NOMO-1 (cell line): ENCODE measurements at regions not wholly inside any gene's neighbourhood (a gene's known extent, or its start where the extent isn't known, plus 50 kb on each side); places are given as distances from the start of the nearest gene placed in this dataset.

Experiments
- DNase-seq, 2 experiments: peaks; one replicate each; lab custom pipeline; 2025; ENCODE audit not compliant: unreplicated experiment in 2 of 2; lab: John Stamatoyannopoulos, UW

DNA sequence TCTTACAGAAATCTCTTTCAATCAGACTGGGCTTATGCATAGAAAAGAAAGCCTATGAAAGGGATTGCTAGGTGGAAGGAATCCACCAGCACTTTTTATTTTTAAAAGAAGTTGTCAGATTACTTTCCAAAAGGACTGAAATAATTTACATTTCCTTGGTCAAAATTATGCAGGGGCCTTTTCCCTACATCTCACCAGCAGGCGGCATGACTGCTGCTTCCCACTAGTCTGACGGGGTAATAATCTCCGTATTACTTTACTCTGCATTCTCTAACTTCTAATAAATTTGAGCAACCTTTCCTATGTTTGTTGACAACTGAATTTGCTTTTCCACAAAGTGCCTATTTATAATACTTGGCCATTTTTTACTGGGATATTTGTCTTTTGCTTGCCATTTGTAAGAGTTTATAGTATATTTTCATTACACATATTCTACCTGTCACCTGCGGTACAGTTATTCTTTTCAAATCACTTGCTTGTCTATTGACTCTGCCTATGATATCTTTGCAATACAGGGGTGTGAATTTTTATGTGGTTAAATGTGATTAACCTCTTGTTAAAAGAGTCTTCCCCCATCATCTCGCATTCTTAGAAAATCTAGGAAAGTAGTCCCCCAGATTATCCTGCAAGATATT, 51.9 kb upstream of the USP47 start:
- peak in 1 of 2 experiments; percentile 24 for DNase-seq

DNA sequence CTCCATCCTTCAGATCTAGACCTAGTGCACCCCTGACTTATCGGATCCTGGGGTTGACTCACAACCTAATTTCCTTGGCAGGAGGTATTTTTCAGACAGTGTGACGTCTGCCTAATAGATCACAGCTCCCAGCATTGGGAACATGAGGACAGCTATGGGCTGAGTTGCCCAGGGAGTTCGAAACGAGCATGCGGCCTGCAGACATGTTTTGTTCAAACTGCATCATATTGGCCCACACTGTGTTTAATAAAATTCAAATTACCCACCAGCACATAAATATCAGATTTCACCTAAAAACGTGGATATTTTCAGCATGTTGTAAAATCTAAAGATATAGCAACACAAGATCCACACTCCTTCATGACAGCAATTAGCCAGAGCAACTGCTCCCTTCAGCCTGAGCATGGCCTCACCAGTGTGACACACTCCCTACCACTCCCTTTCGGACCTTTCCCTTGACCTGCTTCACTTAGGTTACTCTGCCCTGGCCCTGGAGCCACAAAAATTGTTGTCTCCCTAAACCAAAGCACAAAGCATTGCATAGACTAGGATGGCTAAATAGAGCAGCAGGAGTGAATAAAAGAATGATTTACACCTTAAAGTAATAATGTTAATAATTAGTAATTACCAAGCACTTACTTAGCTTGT, 53.6 kb upstream of the USP47 start:
- DNase-seq = no peak

- peak; percentile 66 to 67 for DNase-seq
These were observed 54.3 kb upstream of the USP47 start for GRCh38 chr11:11787305-11788062.

DNA sequence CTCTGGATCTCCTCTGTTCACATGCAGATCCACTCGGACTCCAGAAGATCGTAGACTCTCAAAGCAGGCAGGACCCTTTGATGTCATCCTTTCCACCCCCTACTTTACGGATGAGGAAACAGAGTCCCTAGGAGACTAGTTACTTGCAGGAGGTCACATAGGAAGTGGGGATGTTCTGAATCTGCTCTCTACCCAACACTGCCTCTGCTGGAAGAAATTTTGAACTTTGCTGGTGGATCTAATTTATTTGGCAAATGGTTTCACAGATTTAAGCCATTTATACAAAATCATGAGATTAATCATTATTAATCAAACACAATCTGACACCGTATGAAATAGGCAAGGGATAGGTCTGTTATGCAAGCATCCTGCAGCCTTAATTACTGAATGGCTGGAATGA, 55.0 kb upstream of the USP47 start:
- DNase-seq = peak in 1 of 2 experiments; percentile 0

DNA sequence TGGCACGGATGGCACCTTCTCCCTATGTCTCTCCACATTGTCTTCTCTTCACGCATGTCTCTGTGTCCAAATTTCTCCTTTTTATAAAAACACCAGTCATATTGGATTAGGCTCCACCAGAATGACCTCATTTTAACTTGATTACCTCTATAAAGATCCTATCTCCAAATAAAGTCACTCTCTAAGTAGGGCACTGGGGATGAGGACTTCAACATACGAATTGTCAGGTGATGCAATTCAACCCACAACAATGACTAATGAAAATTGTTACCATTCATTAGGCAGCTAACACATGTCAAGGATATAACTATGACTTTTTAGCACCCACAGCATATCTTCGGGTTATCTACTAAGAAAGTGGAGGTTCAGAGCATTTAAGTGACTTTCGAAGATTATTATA, 55.5 kb upstream of the USP47 start:
- no peak for DNase-seq

GRCh38 chr11:11782532-11783110, 59.2 kb upstream of the USP47 start:
- DNase-seq = no peak

DNA sequence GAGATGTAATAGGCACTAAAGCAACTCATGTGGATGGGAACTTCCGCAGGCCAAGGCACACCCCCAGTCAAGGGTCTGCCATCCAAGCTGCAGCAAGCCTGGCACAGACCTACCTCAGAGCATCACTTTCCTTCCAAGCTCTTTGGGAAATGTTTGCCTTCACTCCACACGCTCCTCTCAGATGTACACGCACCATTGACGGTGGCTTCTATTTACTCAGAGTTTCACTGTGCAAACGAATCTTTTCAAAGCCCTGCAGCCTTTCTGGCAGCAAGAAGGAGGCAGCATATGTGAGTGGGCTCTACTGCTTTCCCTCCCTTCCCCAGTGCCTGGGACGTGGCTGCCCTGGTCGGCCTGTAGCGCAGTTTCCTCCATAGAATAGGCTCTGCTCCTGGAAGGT, 60.9 kb upstream of the USP47 start:
- DNase-seq = no peak

DNA sequence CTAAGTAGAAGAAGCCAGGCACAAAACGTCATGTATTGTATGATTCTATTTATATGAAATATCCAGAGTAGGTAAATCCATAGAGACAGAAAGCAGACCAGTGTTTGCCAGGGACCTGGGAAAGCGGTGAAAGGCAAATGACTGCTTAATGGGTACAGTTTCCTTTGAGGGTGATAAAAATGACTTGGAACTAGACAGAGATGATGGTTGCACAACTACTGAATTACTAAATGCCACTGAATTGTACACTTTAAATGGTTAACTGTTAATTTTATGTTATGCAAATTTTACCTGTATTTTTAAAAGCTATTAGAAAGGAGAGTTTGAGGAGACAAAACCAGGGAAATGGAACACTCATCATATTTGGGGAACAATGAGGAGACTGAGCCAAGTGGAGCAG, 61.8 kb upstream of the USP47 start:
- no peak for DNase-seq

GRCh38 chr11:11777897-11778296, 63.9 kb upstream of the USP47 start:
- DNase-seq = no peak

GRCh38 chr11:11776714-11777113, 65.1 kb upstream of the USP47 start:
- no peak for DNase-seq

- DNase-seq = no peak
These were observed 66.8 kb upstream of the USP47 start for GRCh38 chr11:11774928-11775327.

- no peak for DNase-seq
These were observed 68.8 kb upstream of the USP47 start for GRCh38 chr11:11772865-11773515.

DNA sequence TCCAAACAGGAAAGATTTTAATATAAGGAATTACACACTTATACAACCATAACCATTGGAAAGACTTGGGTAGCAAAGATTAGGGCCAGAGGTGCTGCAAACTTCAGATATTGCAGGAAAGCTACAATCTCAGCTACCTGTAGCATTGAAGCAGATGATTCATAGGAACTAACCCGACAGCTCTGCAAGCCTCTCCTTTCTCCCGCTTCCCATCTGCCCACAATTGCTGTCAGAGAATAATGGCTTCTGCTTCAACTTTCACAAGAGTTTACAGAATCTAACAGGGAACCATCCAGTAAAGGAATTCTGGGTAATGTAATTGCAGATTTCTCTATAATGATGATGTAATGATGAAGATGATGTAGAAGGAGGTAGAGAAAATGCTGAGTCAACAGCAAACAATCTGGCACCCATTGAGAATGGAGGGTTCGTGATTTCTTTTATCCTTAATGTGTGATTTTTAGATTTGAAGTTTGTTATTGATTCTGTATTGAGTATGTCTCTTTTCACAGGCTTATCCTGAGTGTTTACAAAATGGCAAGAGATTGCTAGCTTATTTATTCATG, 70.8 kb upstream of the USP47 start:
- DNase-seq = no peak

DNA sequence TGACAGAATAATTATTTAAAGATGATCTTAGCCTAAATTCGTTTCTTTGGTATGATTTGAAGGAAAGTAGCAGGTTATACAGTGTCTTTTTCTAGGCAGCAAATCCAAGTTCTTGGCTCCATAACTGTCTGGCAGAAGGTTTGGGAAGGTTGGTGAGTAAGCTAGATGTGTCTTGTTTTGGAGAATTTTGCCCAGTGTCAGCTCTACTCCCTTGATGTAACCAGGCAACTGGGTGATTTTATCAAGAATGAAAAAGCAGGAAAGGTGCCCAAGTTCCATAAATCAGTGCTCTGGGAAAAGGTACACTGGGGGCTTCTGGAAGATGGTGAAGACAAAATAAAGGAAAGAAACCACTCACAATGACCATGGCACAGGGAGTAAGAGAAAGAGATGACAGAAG, 71.5 kb upstream of the USP47 start:
- no peak for DNase-seq

DNA sequence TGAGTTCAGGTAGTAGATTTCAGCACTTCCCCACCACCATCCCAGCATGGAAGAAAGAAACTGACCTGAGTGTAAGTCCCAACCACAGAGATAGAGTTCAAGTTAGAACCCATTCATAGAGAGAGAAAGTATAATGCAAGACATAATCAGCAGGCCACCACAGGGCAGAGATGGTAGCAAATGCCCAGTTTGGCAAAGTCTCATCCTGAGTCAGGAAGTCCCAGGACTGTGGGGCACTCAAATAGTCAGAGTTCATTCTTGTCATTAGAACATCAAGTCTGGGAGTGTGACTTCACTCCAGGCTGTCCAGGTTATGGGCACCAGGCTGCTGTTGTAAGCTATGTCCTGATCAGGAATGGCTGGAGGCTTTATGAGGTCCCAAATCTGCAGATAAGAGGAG, 72.0 kb upstream of the USP47 start:
- no peak for DNase-seq

GRCh38 chr11:11769362-11769761, 72.4 kb upstream of the USP47 start:
- no peak for DNase-seq

DNA sequence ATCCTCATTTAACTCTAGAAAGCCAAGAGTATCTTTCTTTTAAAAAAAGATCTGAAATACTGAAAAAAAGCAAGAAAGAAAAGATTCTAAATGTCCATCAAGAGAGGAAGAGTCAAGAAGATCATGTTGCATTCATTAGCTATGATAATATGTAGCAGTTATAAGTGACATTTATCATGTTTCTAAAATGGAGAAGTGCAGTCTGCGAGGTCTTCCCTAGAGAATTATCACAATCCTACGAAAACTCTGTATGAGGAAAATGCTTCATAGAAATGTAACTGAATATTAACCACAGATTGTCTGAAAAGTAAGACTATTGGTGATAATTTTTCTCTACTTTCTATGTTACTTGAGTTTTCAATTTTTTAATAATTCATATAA, 77.4 kb upstream of the USP47 start:
- DNase-seq = no peak

DNA sequence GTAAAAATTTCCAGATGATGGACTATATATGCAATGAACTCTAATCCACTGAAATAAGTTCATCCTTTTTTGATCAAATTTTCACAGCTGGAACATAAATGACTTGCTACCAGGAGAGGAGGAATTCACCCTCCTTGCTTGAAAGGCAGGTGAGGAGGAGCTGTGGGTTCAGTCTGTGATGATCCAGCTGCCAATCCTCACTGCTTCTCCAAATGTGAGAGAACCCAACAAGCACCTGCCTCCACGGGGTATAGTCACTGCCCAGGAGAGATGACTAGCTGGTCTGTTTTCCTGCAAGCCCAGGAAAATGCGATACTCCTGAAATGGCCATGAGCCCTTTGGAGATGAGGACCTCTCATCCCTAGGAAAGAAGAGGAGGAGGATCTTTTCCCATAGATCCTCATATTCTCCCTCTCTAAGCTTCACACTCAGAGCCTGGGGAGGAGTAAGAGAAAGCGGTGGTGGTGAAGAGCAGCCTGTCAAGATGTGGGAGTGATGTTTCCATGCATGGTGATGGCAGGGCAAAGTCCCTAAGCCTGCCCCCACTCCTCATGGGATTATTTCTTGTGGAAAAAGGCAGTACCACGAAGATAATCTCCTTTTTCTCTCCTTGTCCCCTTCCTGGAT, 77.9 kb upstream of the USP47 start:
- no peak for DNase-seq

GRCh38 chr11:11760838-11761237, 80.9 kb upstream of the USP47 start:
- DNase-seq = no peak

DNA sequence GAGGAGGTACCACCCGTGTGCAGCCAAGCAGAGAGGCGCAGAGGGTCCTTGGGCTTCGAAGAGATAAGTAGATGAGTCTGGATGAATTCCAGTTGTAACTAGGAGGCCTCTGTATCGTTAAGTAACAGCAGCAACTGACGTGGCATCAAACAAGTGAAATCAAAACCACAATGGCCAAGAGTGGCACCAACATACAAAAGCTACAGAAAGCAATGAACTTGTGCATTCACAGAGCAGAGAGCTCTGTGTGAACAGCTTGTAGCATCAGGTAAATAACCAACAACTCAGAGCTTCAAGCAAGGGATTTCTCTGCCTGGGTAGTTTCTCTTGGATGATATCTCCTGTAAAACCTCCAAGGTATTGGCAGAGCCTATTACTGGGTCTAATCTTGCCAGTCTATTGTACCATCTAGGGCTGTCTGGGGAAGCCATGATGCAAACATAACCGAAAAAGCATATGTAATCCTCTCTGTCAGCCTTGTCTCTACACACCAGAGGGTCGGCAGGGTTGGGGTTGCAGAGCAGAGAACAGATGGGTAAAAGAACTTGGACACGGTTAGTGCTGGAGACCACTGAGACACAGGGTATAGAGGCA, 83.1 kb upstream of the USP47 start:
- no peak for DNase-seq
